T47D (cell line): ENCODE measurements at regions not wholly inside any gene's neighbourhood (a gene's known extent, or its start where the extent isn't known, plus 50 kb on each side); places are given as distances from the start of the nearest gene placed in this dataset.

Experiments
- DNase-seq, 2 experiments: peaks; one replicate each; pipeline versions ENCODE4 v3.0.0 to v3.0.0-alpha.2; 2011 to 2012; ENCODE audit warnings: low read depth in 1 of 2, low spot score in 1 of 2
- JUND ChIP-seq: IDR thresholded peaks from 2 replicates; pipeline ENCODE4 v1.6.1; 2012; ENCODE audit warnings: low read depth
- in situ Hi-C: cut with HindIII; loops from 2 replicates; pipeline ENCODE4 v1.10.0; 2016; ENCODE audit warnings: low sequenced_read_pairs, low pct_unique_long_range_greater_than_20kb

GRCh38 chr14:80101835-80102234, 109.5 kb downstream of the DIO2 start:
- no peak for DNase-seq
- in situ Hi-C loops = no loop called here
- no peak for TF ChIP-seq JUND

DNA sequence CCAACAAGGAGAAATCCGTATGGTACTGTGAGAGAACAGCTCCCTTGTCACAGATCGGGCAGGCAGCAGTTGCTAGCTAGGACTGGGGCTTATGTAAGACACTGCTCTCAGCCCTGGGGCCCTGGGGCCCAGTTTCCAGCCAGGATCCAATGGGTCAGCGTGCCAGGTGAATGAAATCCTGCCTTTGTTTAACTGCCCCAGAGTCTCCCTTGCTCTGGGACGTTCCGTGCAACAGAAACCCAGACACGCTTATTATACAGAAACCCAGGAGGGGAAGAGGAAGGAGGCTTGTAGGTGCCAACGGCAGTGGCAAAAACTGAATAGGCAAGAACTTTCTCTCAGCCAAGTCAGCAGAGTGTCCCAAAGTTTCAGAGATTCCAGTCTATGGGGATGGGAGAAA, 110.6 kb downstream of the DIO2 start:
- DNase-seq = peak; percentile 2 to 18
- in situ Hi-C loops = no loop called here
- TF ChIP-seq JUND = no peak

GRCh38 chr14:80095623-80096022, 115.7 kb downstream of the DIO2 start:
- no peak for TF ChIP-seq JUND
- DNase-seq = no peak
- in situ Hi-C loops = no loop called here

- no peak for TF ChIP-seq JUND
- in situ Hi-C loops = no loop called here
- no peak for DNase-seq
These were observed 123.9 kb downstream of the DIO2 start for GRCh38 chr14:80087411-80087810.

DNA sequence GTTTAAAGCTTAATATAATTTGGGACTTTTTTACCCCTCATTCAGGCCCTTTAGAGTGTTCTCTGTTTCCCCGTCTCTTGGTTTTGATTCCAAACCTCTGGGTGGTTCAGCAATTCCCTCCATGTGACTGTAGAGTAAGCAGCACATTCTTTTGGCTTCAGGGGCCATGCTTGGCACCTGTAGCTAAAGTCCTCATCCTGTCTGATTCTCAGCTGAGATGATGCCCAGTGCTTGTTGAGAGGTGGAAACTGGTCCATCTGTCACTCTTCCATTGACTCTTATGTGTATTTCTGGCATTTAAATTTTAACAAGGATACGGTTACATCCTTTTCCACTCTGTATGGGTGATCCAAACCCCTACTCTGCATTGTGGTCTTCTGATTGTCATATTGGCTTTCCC, 127.1 kb downstream of the DIO2 start:
- in situ Hi-C loops = no loop called here
- no peak for DNase-seq
- TF ChIP-seq JUND = no peak

DNA sequence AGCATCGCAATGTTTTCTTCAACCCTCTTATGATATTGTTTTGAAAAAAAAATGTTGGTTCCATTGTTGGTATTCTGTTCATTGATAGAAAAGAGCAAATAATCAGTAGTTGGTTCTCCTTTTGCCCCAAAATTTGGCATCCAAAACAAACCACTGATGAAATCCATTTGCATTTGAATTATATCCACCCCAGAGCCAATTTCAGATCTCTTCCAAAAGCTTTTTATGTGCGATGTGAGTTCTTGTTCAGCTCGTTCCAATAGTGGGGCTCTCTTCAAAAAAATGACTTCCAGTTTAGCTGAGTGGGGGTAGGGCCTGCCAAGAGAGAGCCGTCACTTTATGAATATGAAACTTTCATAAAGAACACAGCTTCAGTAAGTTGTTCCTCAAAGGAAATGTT, 130.7 kb downstream of the DIO2 start:
- no peak for DNase-seq
- in situ Hi-C loops = no loop called here
- no peak for TF ChIP-seq JUND

DNA sequence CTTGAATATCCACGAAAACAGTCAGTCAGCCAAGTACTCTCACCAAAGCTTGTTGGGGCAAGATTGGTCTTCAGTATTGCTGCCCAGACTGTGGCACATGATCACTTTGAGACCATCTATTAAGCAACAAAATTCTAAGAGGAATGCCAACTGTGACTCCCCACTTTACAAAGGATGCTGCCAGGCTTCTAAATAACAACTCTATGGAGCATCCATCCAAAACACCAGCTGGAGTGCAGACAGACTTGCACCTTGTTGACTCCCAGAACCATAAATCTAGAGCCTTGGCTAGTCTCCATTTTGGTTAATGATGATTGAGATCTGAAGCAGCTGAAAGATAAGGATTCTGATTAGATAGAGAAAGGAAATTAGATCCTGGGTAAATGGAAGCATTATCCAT, 132.8 kb downstream of the DIO2 start:
- TF ChIP-seq JUND = no peak
- DNase-seq = no peak
- in situ Hi-C loops = no loop called here

DNA sequence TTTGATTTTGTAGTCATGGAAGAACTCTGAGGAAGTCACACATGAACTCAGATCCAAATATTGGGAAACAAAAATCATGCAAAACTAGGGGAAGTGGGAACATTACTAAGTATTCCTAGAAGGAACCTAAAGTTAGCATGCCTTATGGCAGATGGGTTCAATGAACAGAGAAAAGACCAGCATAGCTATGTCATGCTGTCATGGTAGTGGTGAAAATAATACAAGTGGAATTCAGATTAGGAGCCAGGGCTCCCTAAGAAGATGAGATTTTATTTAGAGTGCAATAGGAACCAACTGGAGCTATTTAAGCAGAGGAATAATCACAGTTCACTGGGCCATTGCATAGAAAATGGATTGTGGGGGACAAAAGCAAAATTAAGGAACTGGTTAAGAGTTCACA, 134.0 kb downstream of the DIO2 start:
- DNase-seq = no peak
- no peak for TF ChIP-seq JUND
- in situ Hi-C loops = no loop called here

- in situ Hi-C loops = no loop called here
These were observed 136.3 kb downstream of the DIO2 start for GRCh38 chr14:80074900-80075574.

DNA sequence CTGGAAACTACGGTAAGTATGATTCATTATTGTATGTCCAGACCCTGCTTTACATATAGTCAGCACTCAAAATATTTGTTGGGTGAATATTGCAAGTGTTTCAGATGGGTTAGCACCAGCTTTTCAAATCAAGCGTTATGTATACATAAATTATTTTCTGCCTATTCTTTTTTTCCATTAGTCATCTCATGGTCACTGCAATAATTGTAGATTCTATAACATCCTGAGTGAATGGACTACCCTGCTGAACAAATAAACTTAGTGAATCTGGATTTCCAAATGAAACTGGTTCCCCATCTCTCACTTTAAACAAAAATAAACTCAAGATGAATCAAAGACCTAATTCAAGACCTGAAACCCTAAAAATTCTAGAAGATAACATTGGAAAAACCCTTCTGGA, 152.3 kb downstream of the DIO2 start:
- in situ Hi-C loops = no loop called here
- TF ChIP-seq JUND = no peak
- no peak for DNase-seq

More at GRCh38 chr14:80074900-80075574, 136.3 kb downstream of the DIO2 start:
- no peak for TF ChIP-seq JUND
- no peak for DNase-seq

- no peak for DNase-seq
- in situ Hi-C loops = no loop called here
- no peak for TF ChIP-seq JUND
These were observed 154.9 kb downstream of the DIO2 start for GRCh38 chr14:80056497-80056801.

GRCh38 chr14:80055667-80056496, 155.4 kb downstream of the DIO2 start:
- in situ Hi-C loops = no loop called here
- peak; percentile 52 to 82 for DNase-seq

GRCh38 chr14:80055226-80055625, 156.1 kb downstream of the DIO2 start:
- in situ Hi-C loops = no loop called here
- TF ChIP-seq JUND = no peak
- no peak for DNase-seq

More at GRCh38 chr14:80055667-80056496, 155.4 kb downstream of the DIO2 start:
- TF ChIP-seq JUND = no peak

- in situ Hi-C loops = no loop called here
- no peak for DNase-seq
- TF ChIP-seq JUND = no peak
These were observed 157.3 kb downstream of the DIO2 start for GRCh38 chr14:80054020-80054419.
